GM19099 (cell line): ENCODE measurements at regions not wholly inside any gene's neighbourhood (a gene's known extent, or its start where the extent isn't known, plus 50 kb on each side); places are given as distances from the start of the nearest gene placed in this dataset.

Experiments used
- POLR2A ChIP-seq: IDR thresholded peaks from 3 replicates; pipeline ENCODE4 v1.6.1; 2011; ENCODE audit warnings: low read depth; ENCODE audit not compliant: insufficient read length; ENCODE audit errors: extremely low read depth

GRCh38 chr7:106518239-106518638 is 142.7 kb downstream of the CCDC71L start:
- no peak for TF ChIP-seq POLR2A

GRCh38 chr7:106517508-106517907 is 143.4 kb downstream of the CCDC71L start:
- no peak for TF ChIP-seq POLR2A

- TF ChIP-seq POLR2A: no peak
These were observed 145.6 kb downstream of the CCDC71L start for GRCh38 chr7:106515321-106515720.

- TF ChIP-seq POLR2A: no peak
These were observed 146.1 kb downstream of the CCDC71L start for GRCh38 chr7:106514881-106515280.

GRCh38 chr7:106512217-106512616 is 148.7 kb downstream of the CCDC71L start:
- no peak for TF ChIP-seq POLR2A

GRCh38 chr7:106504645-106505044 is 156.3 kb downstream of the CCDC71L start:
- TF ChIP-seq POLR2A: no peak

- no peak for TF ChIP-seq POLR2A
These were observed 156.8 kb downstream of the CCDC71L start for GRCh38 chr7:106504207-106504606.

- TF ChIP-seq POLR2A: no peak
These were observed 157.3 kb downstream of the CCDC71L start for GRCh38 chr7:106503626-106504025.

GRCh38 chr7:106501605-106502580 is 159.1 kb downstream of the CCDC71L start:
- no peak for TF ChIP-seq POLR2A

- no peak for TF ChIP-seq POLR2A
These were observed 161.1 kb downstream of the CCDC71L start for GRCh38 chr7:106499897-106500296.

GRCh38 chr7:106493041-106493731 is 167.8 kb downstream of the CCDC71L start:
- TF ChIP-seq POLR2A: no peak

- TF ChIP-seq POLR2A: no peak
These were observed 172.5 kb downstream of the CCDC71L start for GRCh38 chr7:106488465-106488864.

GRCh38 chr7:106487892-106488291 is 173.1 kb downstream of the CCDC71L start:
- no peak for TF ChIP-seq POLR2A

- TF ChIP-seq POLR2A: no peak
These were observed 174.6 kb downstream of the CCDC71L start for GRCh38 chr7:106486331-106486730.

GRCh38 chr7:106485919-106486318 is 175.0 kb downstream of the CCDC71L start:
- TF ChIP-seq POLR2A: no peak

GRCh38 chr7:106485031-106485551 is 175.9 kb downstream of the CCDC71L start:
- TF ChIP-seq POLR2A: no peak
